ENCODE measurements at regions not wholly inside any gene's neighbourhood (a gene's known extent, or its start where the extent isn't known, plus 50 kb on each side); places are given as distances from the start of the nearest gene placed in this dataset.

GRCh38 chr22:22171357-22172218 lies 73.0 kb upstream of the VPREB1 start (continued):
- TF ChIP-seq CTCF (IDR thresholded peaks at IDR 0.05; ENCODE audit: control extremely low read depth in 1 of 3, insufficient read depth in 1 of 3, low read depth in 1 of 3, low read length in 3 of 3) (peak; percentile 46 to 78 (median 69); a peak in 3 of 4 replicates), EGR1 (IDR thresholded peaks at IDR 0.05; ENCODE audit: borderline replicate concordance, low read depth, low read length) (no peak), GABPA (IDR thresholded peaks at IDR 0.05; ENCODE audit: borderline replicate concordance, insufficient read depth, low read length) (no peak), E2F6 (IDR thresholded peaks at IDR 0.05) (no peak)
